ENCODE measurements at regions not wholly inside any gene's neighbourhood (a gene's known extent, or its start where the extent isn't known, plus 50 kb on each side); places are given as distances from the start of the nearest gene placed in this dataset.

DNA sequence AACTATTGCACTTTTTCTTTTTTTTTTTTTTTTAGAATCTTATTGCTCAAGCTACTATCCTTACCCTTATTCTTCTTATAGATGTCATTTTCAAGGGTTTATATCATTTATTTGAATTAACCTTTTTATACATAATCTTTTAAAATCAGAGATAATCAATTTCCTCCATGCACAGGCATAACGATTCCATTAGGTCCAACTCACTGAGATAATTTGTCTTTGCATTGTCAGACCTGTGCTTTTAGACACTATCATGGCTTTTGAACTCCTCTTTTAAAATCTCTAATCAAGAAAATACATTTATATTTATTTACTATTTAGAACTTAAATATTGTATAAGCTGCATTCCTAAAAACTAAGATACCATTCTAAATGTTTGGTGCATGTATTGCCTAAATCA is 1454.9 kb downstream of the ZPLD1 start:
- TF ChIP-seq, protein P1, sequence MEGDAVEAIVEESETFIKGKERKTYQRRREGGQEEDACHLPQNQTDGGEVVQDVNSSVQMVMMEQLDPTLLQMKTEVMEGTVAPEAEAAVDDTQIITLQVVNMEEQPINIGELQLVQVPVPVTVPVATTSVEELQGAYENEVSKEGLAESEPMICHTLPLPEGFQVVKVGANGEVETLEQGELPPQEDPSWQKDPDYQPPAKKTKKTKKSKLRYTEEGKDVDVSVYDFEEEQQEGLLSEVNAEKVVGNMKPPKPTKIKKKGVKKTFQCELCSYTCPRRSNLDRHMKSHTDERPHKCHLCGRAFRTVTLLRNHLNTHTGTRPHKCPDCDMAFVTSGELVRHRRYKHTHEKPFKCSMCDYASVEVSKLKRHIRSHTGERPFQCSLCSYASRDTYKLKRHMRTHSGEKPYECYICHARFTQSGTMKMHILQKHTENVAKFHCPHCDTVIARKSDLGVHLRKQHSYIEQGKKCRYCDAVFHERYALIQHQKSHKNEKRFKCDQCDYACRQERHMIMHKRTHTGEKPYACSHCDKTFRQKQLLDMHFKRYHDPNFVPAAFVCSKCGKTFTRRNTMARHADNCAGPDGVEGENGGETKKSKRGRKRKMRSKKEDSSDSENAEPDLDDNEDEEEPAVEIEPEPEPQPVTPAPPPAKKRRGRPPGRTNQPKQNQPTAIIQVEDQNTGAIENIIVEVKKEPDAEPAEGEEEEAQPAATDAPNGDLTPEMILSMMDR (IDR thresholded peaks at IDR 0.05): no peak
- no peak for TF ChIP-seq POLR2AphosphoS5 (IDR thresholded peaks at IDR 0.05)
